HG03025 (cell line): ENCODE measurements at regions not wholly inside any gene's neighbourhood (a gene's known extent, or its start where the extent isn't known, plus 50 kb on each side); places are given as distances from the start of the nearest gene placed in this dataset.
"Not testable (repeated sequence)": the region's sequence is repeated elsewhere in the genome, so short reads cannot be mapped to it uniquely, and the experiment has no call there.

Experiments used
- ATAC-seq: cut with Tn5 transposase; IDR thresholded peaks from one replicate; pipeline ENCODE4 v1.9.1; 2021; ENCODE audit warnings: mild to moderate bottlenecking, moderate library complexity; ENCODE audit not compliant: unreplicated experiment, low FRiP score

GRCh38 chr10:9045311-9045710 is 990.8 kb downstream of the GATA3 start:
- ATAC-seq, result no peak

- no peak for ATAC-seq
Observed at GRCh38 chr10:9051328-9051974, 997.0 kb downstream of the GATA3 start.

- ATAC-seq, result no peak
Observed at GRCh38 chr10:9052767-9053166, 998.3 kb downstream of the GATA3 start.

- ATAC-seq, result no peak
Observed at GRCh38 chr10:9056521-9056920, 1002.0 kb downstream of the GATA3 start.

GRCh38 chr10:9057293-9057692 is 1002.8 kb downstream of the GATA3 start:
- not testable (repeated sequence) for ATAC-seq

GRCh38 chr10:9060314-9060713 is 1005.8 kb downstream of the GATA3 start:
- no peak for ATAC-seq

- no peak for ATAC-seq
Observed at GRCh38 chr10:9061871-9062270, 1007.4 kb downstream of the GATA3 start.

- no peak for ATAC-seq
Observed at GRCh38 chr10:9066152-9066551, 1011.7 kb downstream of the GATA3 start.

GRCh38 chr10:9068003-9068402 is 1013.5 kb downstream of the GATA3 start:
- no peak for ATAC-seq

GRCh38 chr10:9069136-9069535 is 1014.6 kb downstream of the GATA3 start:
- no peak for ATAC-seq

- no peak for ATAC-seq
Observed at GRCh38 chr10:9075420-9075819, 1020.9 kb downstream of the GATA3 start.

- no peak for ATAC-seq
Observed at GRCh38 chr10:9076066-9076465, 1021.6 kb downstream of the GATA3 start.

GRCh38 chr10:9081253-9081652 is 1026.8 kb downstream of the GATA3 start:
- no peak for ATAC-seq

GRCh38 chr10:9081961-9082360 is 1027.5 kb downstream of the GATA3 start:
- ATAC-seq, result no peak

GRCh38 chr10:9091530-9092093 is 1037.1 kb downstream of the GATA3 start:
- no peak for ATAC-seq

GRCh38 chr10:9096288-9096687 is 1041.8 kb downstream of the GATA3 start:
- ATAC-seq, result no peak

- ATAC-seq, result no peak
Observed at GRCh38 chr10:9097206-9097990, 1042.9 kb downstream of the GATA3 start.

GRCh38 chr10:9097991-9098306 is 1043.5 kb downstream of the GATA3 start:
- ATAC-seq, result no peak

- no peak for ATAC-seq
Observed at GRCh38 chr10:9102026-9102425, 1047.5 kb downstream of the GATA3 start.

- no peak for ATAC-seq
Observed at GRCh38 chr10:9103301-9103700, 1048.8 kb downstream of the GATA3 start.

- no peak for ATAC-seq
Observed at GRCh38 chr10:9111976-9112375, 1057.5 kb downstream of the GATA3 start.

- no peak for ATAC-seq
Observed at GRCh38 chr10:9126728-9127127, 1072.2 kb downstream of the GATA3 start.
